ENCODE measurements at regions not wholly inside any gene's neighbourhood (a gene's known extent, or its start where the extent isn't known, plus 50 kb on each side); places are given as distances from the start of the nearest gene placed in this dataset.

DNA sequence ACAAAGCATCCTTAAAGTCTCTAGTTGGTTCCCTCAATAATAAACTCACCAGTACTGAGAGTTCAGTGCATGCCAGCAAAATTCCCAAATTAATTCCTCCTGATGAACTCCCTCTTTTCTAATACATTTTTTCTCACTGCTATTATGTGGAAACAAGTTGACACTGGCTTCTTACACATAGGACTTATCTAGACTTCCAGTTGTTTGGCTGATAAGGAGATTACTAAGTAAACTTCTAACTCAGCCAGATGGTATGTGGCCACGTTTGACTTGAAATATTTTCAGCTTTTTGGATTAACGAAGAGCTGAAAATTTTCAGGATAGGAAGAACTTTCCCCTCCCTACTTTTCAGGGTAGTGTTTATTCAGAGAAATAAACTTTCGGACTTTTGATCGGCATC lies 1154.2 kb upstream of the TENM4 start:
- Histone ChIP-seq H3K4me1 (replicated peaks in 1 of 4; ENCODE audit: control insufficient read depth in 3 of 4, insufficient read depth in 4 of 4, low read length in 3 of 4) (no peaks in the 10 kb centered on the region), H3K4me2 (ENCODE audit: insufficient read depth in 1 of 2, low read depth in 2 of 2, low read length in 2 of 2) (no peak overlapping the region), H2BK20ac (ENCODE audit: low read length) (no peak overlapping the region), H2BK120ac (replicated peaks; ENCODE audit: low read depth, low read length) (no peak overlapping the region), H4K8ac (ENCODE audit: extremely low read depth, insufficient read depth, low read length) (no peak overlapping the region), H2BK15ac (ENCODE audit: low read length) (no peak overlapping the region), H3K4me3 (ENCODE audit: extremely low read depth in 1 of 4, insufficient read depth in 2 of 4, low read depth in 3 of 4, low read length in 4 of 4) (no peak overlapping the region), H3K23ac (ENCODE audit: insufficient read length) (no peak overlapping the region), H3K9ac (replicated peaks in 1 of 4; ENCODE audit: extremely low read depth in 1 of 4, low read depth in 3 of 4, low read length in 3 of 4) (no peak overlapping the region), H3K79me1 (ENCODE audit: low read depth, low read length) (no peaks in the 10 kb centered on the region), H2AFZ (ENCODE audit: low read length) (no peak overlapping the region), H2AK5ac (ENCODE audit: low read depth, low read length) (no peak overlapping the region), H3K27ac (ENCODE audit: low read depth, low read length) (no peak overlapping the region), H3K27me3 (replicated peaks in 1 of 4; ENCODE audit: control insufficient read depth in 3 of 4, extremely low read depth in 1 of 4, insufficient read depth in 3 of 4, low read length in 3 of 4) (no peaks in the 10 kb centered on the region), H4K91ac (replicated peaks; ENCODE audit: insufficient read length, low read length) (no peak overlapping the region), H3K79me2 (ENCODE audit: control insufficient read depth in 1 of 2, insufficient read depth in 2 of 2, low read length in 2 of 2) (no peaks in the 10 kb centered on the region), H3K36me3 (ENCODE audit: control insufficient read depth in 2 of 4, insufficient read depth in 4 of 4, low read length in 3 of 4) (no peaks in the 10 kb centered on the region), H3K18ac (ENCODE audit: extremely low read depth, low read length) (no peak overlapping the region), H3K9me3 (ENCODE audit: insufficient read depth in 2 of 2, low read depth in 1 of 2, low read length in 1 of 2) (no peaks in the 10 kb centered on the region), H3K14ac (ENCODE audit: insufficient read length) (no peak overlapping the region), H4K5ac (ENCODE audit: insufficient read length, low read depth, low read length) (no peak overlapping the region), H3K4ac (replicated peaks; ENCODE audit: insufficient read length, low read depth, low read length) (no peak overlapping the region), H2BK5ac (ENCODE audit: low read depth, low read length) (no peak overlapping the region), H3K56ac (replicated peaks; ENCODE audit: insufficient read length, low read depth, low read length) (no peak overlapping the region), H3K23me2 (ENCODE audit: low read depth, low read length) (no peaks in the 10 kb centered on the region), H2BK12ac (ENCODE audit: low read depth, low read length) (no peak overlapping the region), H4K20me1 (replicated peaks in 1 of 2; ENCODE audit: control insufficient read depth in 1 of 2, insufficient read depth in 2 of 2, low read length in 2 of 2) (no peaks in the 10 kb centered on the region)
- FAIRE-seq (no peak), DNase-seq (ENCODE audit: low read depth in 1 of 2, low spot score in 2 of 2) (no peak)
- POLR2A ChIA-PET (ENCODE audit: partially characterized antibody), result no interaction called here
- CTCF ChIA-PET (ENCODE audit: partially characterized antibody), result interaction anchor here (1.4 kb wide), 1 partner anchor 10 kb away, joined by 3 read pairs; no protein-coding TSS in a partner anchor
- WGBS, 2 experiments (ENCODE audit: extremely low coverage in 1 of 2, insufficient coverage in 1 of 2, insufficient read length in 1 of 2, insufficient replicate concordance in 2 of 2, low coverage in 1 of 2, low lambda C conversion rate in 2 of 2, missing lambda C conversion rate in 1 of 2), result 96% methylated on average over 4 of the region's 4 CpGs; no CpG with 5 or more reads in 1 of the 2 experiments
- TF ChIP-seq SRF (IDR thresholded peaks at IDR 0.05; ENCODE audit: low read depth, low read length) (no peak), GTF2F1 (IDR thresholded peaks at IDR 0.05; ENCODE audit: borderline replicate concordance, low read depth, low read length) (no peak), CEBPB (IDR thresholded peaks at IDR 0.05; ENCODE audit: low read depth, low read length) (no peak), RFX5 (IDR thresholded peaks at IDR 0.05; ENCODE audit: borderline replicate concordance, low read depth, low read length) (no peak), SUZ12 (IDR thresholded peaks at IDR 0.05; ENCODE audit: low read length) (no peak), GABPA (IDR thresholded peaks at IDR 0.05; ENCODE audit: borderline replicate concordance, insufficient read depth, low read length) (no peak), SIRT6 (IDR thresholded peaks at IDR 0.05; ENCODE audit: low read length) (no peak), SAP30 (IDR thresholded peaks at IDR 0.05; ENCODE audit: insufficient read depth, insufficient replicate concordance, low read length) (no peak), NANOG (IDR thresholded peaks at IDR 0.05; ENCODE audit: insufficient read depth, low read depth, low read length, poor library complexity, severe bottlenecking) (no peak), SP1 (IDR thresholded peaks at IDR 0.05; ENCODE audit: low read depth, low read length) (no peak), RXRA (IDR thresholded peaks at IDR 0.05; ENCODE audit: insufficient read depth, low read depth, low read length) (no peak)
- TF ChIP-seq, protein P1, sequence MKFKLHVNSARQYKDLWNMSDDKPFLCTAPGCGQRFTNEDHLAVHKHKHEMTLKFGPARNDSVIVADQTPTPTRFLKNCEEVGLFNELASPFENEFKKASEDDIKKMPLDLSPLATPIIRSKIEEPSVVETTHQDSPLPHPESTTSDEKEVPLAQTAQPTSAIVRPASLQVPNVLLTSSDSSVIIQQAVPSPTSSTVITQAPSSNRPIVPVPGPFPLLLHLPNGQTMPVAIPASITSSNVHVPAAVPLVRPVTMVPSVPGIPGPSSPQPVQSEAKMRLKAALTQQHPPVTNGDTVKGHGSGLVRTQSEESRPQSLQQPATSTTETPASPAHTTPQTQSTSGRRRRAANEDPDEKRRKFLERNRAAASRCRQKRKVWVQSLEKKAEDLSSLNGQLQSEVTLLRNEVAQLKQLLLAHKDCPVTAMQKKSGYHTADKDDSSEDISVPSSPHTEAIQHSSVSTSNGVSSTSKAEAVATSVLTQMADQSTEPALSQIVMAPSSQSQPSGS (IDR thresholded peaks at IDR 0.05; ENCODE audit: low read length), result no peak
- TF ChIP-seq, protein P2, sequence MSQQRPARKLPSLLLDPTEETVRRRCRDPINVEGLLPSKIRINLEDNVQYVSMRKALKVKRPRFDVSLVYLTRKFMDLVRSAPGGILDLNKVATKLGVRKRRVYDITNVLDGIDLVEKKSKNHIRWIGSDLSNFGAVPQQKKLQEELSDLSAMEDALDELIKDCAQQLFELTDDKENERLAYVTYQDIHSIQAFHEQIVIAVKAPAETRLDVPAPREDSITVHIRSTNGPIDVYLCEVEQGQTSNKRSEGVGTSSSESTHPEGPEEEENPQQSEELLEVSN (IDR thresholded peaks at IDR 0.05), result no peak

Data from H1 (cell line).